HEK293T (cell line): ENCODE measurements at regions not wholly inside any gene's neighbourhood (a gene's known extent, or its start where the extent isn't known, plus 50 kb on each side); places are given as distances from the start of the nearest gene placed in this dataset.

Experiments
- CTCF ChIA-PET: fragments of 350-600 bp; formaldehyde crosslinking; extraction: SDS; loops from one replicate; lab custom pipeline; 2021; ENCODE audit warnings: antibody characterized with exemption, inconsistent platforms; lab: Yijun Ruan, JAX
- POLR2A ChIA-PET: fragments of 350-600 bp; formaldehyde crosslinking; extraction: SDS; loops from one replicate; lab custom pipeline; 2020; ENCODE audit warnings: antibody characterized with exemption, inconsistent platforms; lab: Yijun Ruan, JAX
- DNase-seq: peaks from one replicate; pipeline ENCODE4 v3.0.0; 2012; ENCODE audit warnings: mixed read lengths; ENCODE audit errors: extremely low spot score
- ARNT ChIP-seq: fragments of 450-650 bp; IDR thresholded peaks from 2 replicates; pipeline ENCODE4 v1.6.1; 2017; ENCODE audit warnings: mild to moderate bottlenecking
- BHLHE40 ChIP-seq: fragments of 450-650 bp; IDR thresholded peaks from 2 replicates; pipeline ENCODE4 v1.6.1; 2016; ENCODE audit warnings: mild to moderate bottlenecking, moderate library complexity, borderline replicate concordance
- CTBP1 ChIP-seq: fragments of 450-650 bp; IDR thresholded peaks from 2 replicates; pipeline ENCODE4 v1.6.1; 2016; ENCODE audit warnings: borderline replicate concordance
- ELF4 ChIP-seq: fragments of 450-650 bp; IDR thresholded peaks from 2 replicates; pipeline ENCODE4 v1.6.1; 2017; ENCODE audit warnings: antibody characterized with exemption
- FOXA1 ChIP-seq: fragments of 450-650 bp; IDR thresholded peaks from 2 replicates; pipeline ENCODE4 v1.6.1; 2016; ENCODE audit warnings: mild to moderate bottlenecking
- FOXK2 ChIP-seq: fragments of 450-650 bp; IDR thresholded peaks from 2 replicates; pipeline ENCODE4 v1.6.1; 2016; ENCODE audit warnings: mild to moderate bottlenecking
- FOXM1 ChIP-seq: fragments of 450-650 bp; IDR thresholded peaks from 2 replicates; pipeline ENCODE4 v1.6.1; 2017; ENCODE audit warnings: mild to moderate bottlenecking, borderline replicate concordance
- HDGF ChIP-seq: fragments of 450-650 bp; IDR thresholded peaks from 2 replicates; pipeline ENCODE4 v1.6.1; 2017; ENCODE audit warnings: antibody characterized with exemption, borderline replicate concordance
- L3MBTL2 ChIP-seq: fragments of 450-650 bp; conservative IDR thresholded peaks from 2 replicates; pipeline ENCODE4 v1.6.1; 2016; ENCODE audit warnings: mild to moderate bottlenecking
- LEF1 ChIP-seq: fragments of 450-650 bp; IDR thresholded peaks from 2 replicates; pipeline ENCODE4 v1.6.1; 2017; ENCODE audit warnings: mild to moderate bottlenecking, borderline replicate concordance
- NFRKB ChIP-seq: fragments of 450-650 bp; IDR thresholded peaks from 2 replicates; pipeline ENCODE4 v1.6.1; 2016; ENCODE audit warnings: mild to moderate bottlenecking, moderate library complexity
- PKNOX1 ChIP-seq: fragments of 450-650 bp; IDR thresholded peaks from 2 replicates; pipeline ENCODE4 v1.6.1; 2016
- SP1 ChIP-seq: fragments of 450-650 bp; IDR thresholded peaks from 2 replicates; pipeline ENCODE4 v1.6.1; 2017
- SUZ12 ChIP-seq: fragments of 450-650 bp; IDR thresholded peaks from 2 replicates; pipeline ENCODE4 v1.6.1; 2016; ENCODE audit warnings: mild to moderate bottlenecking
- TARDBP ChIP-seq: fragments of 450-650 bp; IDR thresholded peaks from 2 replicates; pipeline ENCODE4 v1.6.1; 2016
- ZNF384 ChIP-seq: fragments of 450-650 bp; IDR thresholded peaks from 2 replicates; pipeline ENCODE4 v1.6.1; 2016

DNA sequence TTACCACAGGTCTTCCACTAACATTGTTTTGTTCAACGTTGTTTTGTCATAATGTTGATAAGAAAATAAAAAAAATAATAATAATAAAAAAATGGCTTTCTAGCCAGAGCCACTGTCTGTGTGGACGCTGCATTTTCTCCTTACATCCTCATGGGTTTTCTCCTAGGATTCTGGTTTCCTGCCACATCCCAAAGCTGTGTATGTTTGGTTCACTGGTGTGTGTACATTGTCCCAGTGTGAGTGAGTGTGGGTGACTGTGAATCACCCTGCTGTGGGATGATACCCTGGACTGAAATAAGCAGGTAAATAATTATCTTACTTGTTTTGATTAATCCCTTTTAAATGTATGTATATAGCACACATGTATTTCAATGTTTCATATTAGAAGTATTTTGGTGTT is 2154.4 kb upstream of the AGA start:
- ChIA-PET POLR2A (no interaction called here), CTCF (no interaction called here)
- TF ChIP-seq ZNF384 (no peak), BHLHE40 (no peak), NFRKB (no peak), SP1 (no peak), FOXM1 (no peak), FOXA1 (no peak), TARDBP (no peak), LEF1 (no peak), SUZ12 (no peak), FOXK2 (no peak), PKNOX1 (no peak)
- DNase-seq = no peak

- no peak for DNase-seq
- CTCF ChIA-PET = no interaction called here
- POLR2A ChIA-PET = no interaction called here
- TF ChIP-seq FOXM1 (no peak), CTBP1 (no peak), FOXA1 (no peak), ARNT (no peak), HDGF (no peak), SP1 (no peak), NFRKB (no peak), L3MBTL2 (no peak), TARDBP (no peak), ZNF384 (no peak), SUZ12 (no peak), LEF1 (no peak), PKNOX1 (no peak), ELF4 (no peak)
Observed at GRCh38 chr4:179597301-179597700, 2155.1 kb upstream of the AGA start.

GRCh38 chr4:179601671-179602070 is 2159.4 kb upstream of the AGA start:
- ChIA-PET CTCF (interaction anchor here (0.7 kb wide), 1 partner anchor 1065 kb away, joined by 4 read pairs; no protein-coding TSS in a partner anchor), POLR2A (no interaction called here)
- TF ChIP-seq FOXM1 (no peak), FOXK2 (no peak), SP1 (no peak), PKNOX1 (no peak), LEF1 (no peak), SUZ12 (no peak), TARDBP (no peak), BHLHE40 (no peak), HDGF (no peak), ZNF384 (no peak), FOXA1 (no peak), L3MBTL2 (no peak), ARNT (no peak), NFRKB (no peak), CTBP1 (no peak), ELF4 (no peak)
- no peak for DNase-seq

- TF ChIP-seq PKNOX1 (no peak), ELF4 (no peak), SUZ12 (no peak), HDGF (no peak), FOXM1 (no peak), BHLHE40 (no peak), ARNT (no peak)
- ChIA-PET POLR2A (no interaction called here), CTCF (no interaction called here)
- DNase-seq = no peak
Observed at GRCh38 chr4:179605196-179605595, 2163.0 kb upstream of the AGA start.

DNA sequence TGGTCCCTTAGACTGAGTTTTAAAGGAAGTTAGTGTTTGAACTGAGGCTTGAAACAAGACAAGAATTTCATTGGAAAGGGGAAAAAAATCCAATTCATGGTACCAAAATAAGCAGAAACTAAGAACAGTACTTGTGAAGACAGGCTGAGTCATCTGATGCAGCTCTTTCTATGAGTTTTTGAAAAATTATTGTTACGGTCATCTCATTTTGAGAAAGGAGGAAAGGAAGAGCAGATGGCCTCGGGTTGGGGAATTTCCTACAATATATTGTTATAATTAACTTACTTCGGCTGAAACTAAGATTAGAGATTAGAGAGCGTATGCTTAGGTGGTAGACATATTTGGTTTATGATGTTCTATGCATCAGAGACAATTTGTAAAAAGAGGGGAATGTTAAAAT is 2164.8 kb upstream of the AGA start:
- TF ChIP-seq FOXK2 = no peak
- TF ChIP-seq TARDBP = no peak
- no peak for TF ChIP-seq FOXM1
- ChIA-PET POLR2A (no interaction called here), CTCF (no interaction called here)
- DNase-seq = no peak

- ChIA-PET POLR2A (no interaction called here), CTCF (no interaction called here)
- no peak for DNase-seq
- TF ChIP-seq FOXA1 (no peak), BHLHE40 (no peak)
Observed at GRCh38 chr4:179615704-179616103, 2173.5 kb upstream of the AGA start.

DNA sequence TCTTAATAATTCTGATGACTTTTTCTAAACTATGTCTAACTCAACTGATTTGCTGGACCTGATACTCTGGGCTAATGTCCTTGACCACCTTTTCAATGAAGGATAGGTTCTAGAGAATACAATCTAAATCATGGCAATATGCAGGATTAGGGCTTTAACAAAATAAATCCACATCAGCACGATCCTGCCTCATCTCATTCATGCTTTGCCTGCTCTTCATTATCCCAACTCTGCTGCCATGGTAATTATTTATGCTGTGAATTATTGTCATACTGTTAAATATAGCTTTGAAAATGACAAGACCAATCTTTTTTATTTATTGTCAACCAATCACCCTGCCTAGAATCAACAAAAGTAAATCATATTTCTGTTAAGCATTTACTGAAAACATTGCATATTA is 2176.7 kb upstream of the AGA start:
- ChIA-PET POLR2A (no interaction called here), CTCF (no interaction called here)
- DNase-seq = no peak
- no peak for TF ChIP-seq PKNOX1
- TF ChIP-seq FOXM1 = no peak
- TF ChIP-seq BHLHE40 = no peak
- no peak for TF ChIP-seq ARNT
